HepG2 (cell line): ENCODE measurements at regions not wholly inside any gene's neighbourhood (a gene's known extent, or its start where the extent isn't known, plus 50 kb on each side); places are given as distances from the start of the nearest gene placed in this dataset.

Experiments
- ATAC-seq: fragments of 200-7000 bp; cut with Tn5 transposase; 3 replicates; pipeline ENCODE4 v1.9.1; 2020; ENCODE audit warnings: mild to moderate bottlenecking, moderate library complexity
- BruUV-seq: library from RNA; stranded (reverse); fragments of 400-500 nt; replicated peaks from 2 replicates; lab custom pipeline; 2021; lab: Mats Ljungman, UMichigan
- CTCF ChIA-PET: fragments of 300-600 bp; formaldehyde crosslinking; extraction: SDS; loops from one replicate; lab custom pipeline; 2021; ENCODE audit warnings: low total read pairs, inconsistent platforms, low intra/inter-chr PET ratio; lab: Yijun Ruan, JAX
- POLR2A ChIA-PET: fragments of 350-600 bp; sonication (Branson Sonifier 250); formaldehyde crosslinking; loops from one replicate; lab custom pipeline; 2020; ENCODE audit warnings: antibody characterized with exemption, inconsistent platforms; lab: Yijun Ruan, JAX
- DNase-seq: peaks from one replicate; pipeline ENCODE4 v3.0.0-alpha.2; 2015; ENCODE audit warnings: low spot score
- FAIRE-seq: peaks from 3 replicates; lab custom pipeline; 2011; peaks lifted over from hg19 to GRCh38; lab: Jason Lieb, UNC
- H2AFZ ChIP-seq: one replicate; pipeline ENCODE4 v1.6.1; 2011; ENCODE audit warnings: low read length, inconsistent platforms
- H3K27ac ChIP-seq: fragments of 300-600 bp; 3 replicates; pipeline ENCODE4 v1.8.0; 2011; ENCODE audit warnings: mixed run types, mild to moderate bottlenecking, mixed read lengths, low read length, inconsistent platforms; ENCODE audit not compliant: insufficient read depth; ENCODE audit errors: extremely low read length
- H3K27me3 ChIP-seq, 2 experiments: fragments of 200-600 bp in 1 of 2; 2 replicates in 1 of 2; 3 replicates in 1 of 2; pipeline versions ENCODE4 v1.6.0 to v1.8.0; 2011; ENCODE audit warnings: low read length in 2 of 2, mild to moderate bottlenecking in 2 of 2, moderate library complexity in 2 of 2, inconsistent platforms in 1 of 2; ENCODE audit not compliant: insufficient read depth in 2 of 2, control insufficient read depth in 1 of 2
- H3K36me3 ChIP-seq, 2 experiments: fragments of 200-600 bp in 1 of 2; replicated peaks in 1 of 2; 2 replicates in 1 of 2; 3 replicates in 1 of 2; pipeline versions ENCODE4 v1.5.1 to v1.8.0; 2011; ENCODE audit warnings: low read length in 2 of 2, inconsistent platforms in 1 of 2; ENCODE audit not compliant: insufficient read depth in 2 of 2, control insufficient read depth in 1 of 2
- H3K4me1 ChIP-seq: 2 replicates; pipeline ENCODE4 v1.5.1; 2012; ENCODE audit warnings: low read length, inconsistent platforms; ENCODE audit not compliant: insufficient read depth
- H3K4me2 ChIP-seq: 2 replicates; pipeline ENCODE4 v1.6.0; 2011; ENCODE audit warnings: low read depth, low read length, inconsistent platforms
- H3K4me3 ChIP-seq, 3 experiments: fragments of 200-600 bp in 1 of 3; sonication (generic), shearing (Covaris generic) in 1 of 3; replicated peaks in 1 of 3; 2 replicates each; pipeline ENCODE4 v1.5.1; 2011 to 2016; ENCODE audit warnings: low read length in 3 of 3, inconsistent platforms in 2 of 3, low read depth in 2 of 3, mild to moderate bottlenecking in 2 of 3, control low read depth in 1 of 3, mixed read lengths in 1 of 3; ENCODE audit not compliant: insufficient read depth in 1 of 3
- H3K79me2 ChIP-seq: one replicate; pipeline ENCODE4 v1.6.1; 2011; ENCODE audit warnings: low read length, inconsistent platforms; ENCODE audit not compliant: insufficient read depth
- H3K9ac ChIP-seq: 2 replicates; pipeline ENCODE4 v1.6.0; 2011; ENCODE audit warnings: mild to moderate bottlenecking, low read depth, low read length, inconsistent platforms; ENCODE audit not compliant: insufficient read depth
- H3K9me3 ChIP-seq: 2 replicates; pipeline ENCODE4 v1.5.1; 2012; ENCODE audit warnings: mild to moderate bottlenecking, low read length
- H4K20me1 ChIP-seq: 2 replicates; pipeline ENCODE4 v1.6.0; 2011; ENCODE audit warnings: inconsistent platforms, mild to moderate bottlenecking, low read length, moderate library complexity; ENCODE audit not compliant: insufficient read depth
- CEBPG ChIP-seq: IDR thresholded peaks from 2 replicates; pipeline ENCODE4 v1.6.1; 2016
- DR1 ChIP-seq: sonication (generic); formaldehyde crosslinking; IDR thresholded peaks from 2 replicates; pipeline ENCODE4 v1.8.0; 2021; ENCODE audit warnings: mild to moderate bottlenecking, missing genetic modification reagents, inconsistent platforms
- NR2F6 ChIP-seq, 2 experiments: IDR thresholded peaks; 2 replicates each; pipeline ENCODE4 v1.6.1; 2016; ENCODE audit warnings: antibody characterized with exemption in 1 of 2, mild to moderate bottlenecking in 1 of 2
- ZBTB21 ChIP-seq: sonication (generic); formaldehyde crosslinking; IDR thresholded peaks from 2 replicates; pipeline ENCODE4 v1.4.0; 2020; ENCODE audit warnings: missing genetic modification reagents
- ZNF337 ChIP-seq: sonication (generic); formaldehyde crosslinking; IDR thresholded peaks from 2 replicates; pipeline ENCODE4 v1.5.1; 2020; ENCODE audit warnings: missing genetic modification reagents, low read depth, mild to moderate bottlenecking, borderline replicate concordance
- ZNF468 ChIP-seq: sonication (generic); formaldehyde crosslinking; IDR thresholded peaks from 2 replicates; pipeline ENCODE4 v1.8.0; 2022; ENCODE audit warnings: mild to moderate bottlenecking, moderate library complexity, missing genetic modification reagents
- WGBS: methylation state at CpG from one replicate; pipeline ENCODE4 v1.1.6; 2017; ENCODE audit warnings: low lambda C conversion rate; 5-methylcytosine and 5-hydroxymethylcytosine counted together
- in situ Hi-C: cut with HindIII; loops from 2 replicates; pipeline ENCODE4 v1.10.0; 2017; ENCODE audit warnings: low pct_unique_long_range_greater_than_20kb; ENCODE audit not compliant: extremely low pct_ligation_motif_present
- intact Hi-C: fragments of 100-400 bp; cut with micrococcal nuclease; formaldehyde crosslinking; loops from one replicate; pipeline ENCODE4 v1.10.0; 2022; ENCODE audit not compliant: unreplicated experiment
- TF ChIP-seq, protein P1 (sequence below): fragments of 450-650 bp; IDR thresholded peaks from 2 replicates; pipeline ENCODE4 v1.6.1; 2017
- TF ChIP-seq, protein P2 (sequence below): sonication (generic); formaldehyde crosslinking; IDR thresholded peaks from 2 replicates; pipeline ENCODE4 v1.4.0; 2020; ENCODE audit warnings: missing genetic modification reagents
- TF ChIP-seq, protein P3 (sequence below): sonication (generic); formaldehyde crosslinking; IDR thresholded peaks from 2 replicates; pipeline ENCODE4 v1.4.0; 2020; ENCODE audit warnings: mild to moderate bottlenecking, missing genetic modification reagents, borderline replicate concordance
- TF ChIP-seq, protein P4 (sequence below): IDR thresholded peaks from 2 replicates; pipeline ENCODE4 v1.6.1; 2016; ENCODE audit warnings: low read depth, borderline replicate concordance

DNA sequence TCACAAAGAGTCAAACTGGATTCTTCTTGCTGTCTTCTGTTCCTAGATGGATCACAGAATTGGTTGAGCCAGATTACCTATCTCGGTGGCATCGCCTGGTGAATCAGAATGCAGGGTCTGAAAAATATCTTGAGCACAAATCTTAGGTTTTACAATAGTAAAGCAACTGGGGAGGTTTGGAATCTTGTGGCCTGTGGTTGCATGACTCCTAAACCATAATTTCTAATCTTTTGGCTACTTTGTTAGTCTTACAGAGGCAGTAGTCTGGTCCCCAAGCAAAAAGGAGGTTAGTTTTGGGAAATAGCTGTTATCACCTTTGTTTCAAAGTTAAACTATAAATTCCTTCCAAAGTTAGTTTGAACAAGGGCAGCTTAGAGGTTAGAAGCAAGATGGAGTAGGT is 1488.5 kb upstream of the FLRT2 start (continued):
- TF ChIP-seq, protein P1, sequence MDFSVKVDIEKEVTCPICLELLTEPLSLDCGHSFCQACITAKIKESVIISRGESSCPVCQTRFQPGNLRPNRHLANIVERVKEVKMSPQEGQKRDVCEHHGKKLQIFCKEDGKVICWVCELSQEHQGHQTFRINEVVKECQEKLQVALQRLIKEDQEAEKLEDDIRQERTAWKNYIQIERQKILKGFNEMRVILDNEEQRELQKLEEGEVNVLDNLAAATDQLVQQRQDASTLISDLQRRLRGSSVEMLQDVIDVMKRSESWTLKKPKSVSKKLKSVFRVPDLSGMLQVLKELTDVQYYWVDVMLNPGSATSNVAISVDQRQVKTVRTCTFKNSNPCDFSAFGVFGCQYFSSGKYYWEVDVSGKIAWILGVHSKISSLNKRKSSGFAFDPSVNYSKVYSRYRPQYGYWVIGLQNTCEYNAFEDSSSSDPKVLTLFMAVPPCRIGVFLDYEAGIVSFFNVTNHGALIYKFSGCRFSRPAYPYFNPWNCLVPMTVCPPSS: no peak
- TF ChIP-seq, protein P2, sequence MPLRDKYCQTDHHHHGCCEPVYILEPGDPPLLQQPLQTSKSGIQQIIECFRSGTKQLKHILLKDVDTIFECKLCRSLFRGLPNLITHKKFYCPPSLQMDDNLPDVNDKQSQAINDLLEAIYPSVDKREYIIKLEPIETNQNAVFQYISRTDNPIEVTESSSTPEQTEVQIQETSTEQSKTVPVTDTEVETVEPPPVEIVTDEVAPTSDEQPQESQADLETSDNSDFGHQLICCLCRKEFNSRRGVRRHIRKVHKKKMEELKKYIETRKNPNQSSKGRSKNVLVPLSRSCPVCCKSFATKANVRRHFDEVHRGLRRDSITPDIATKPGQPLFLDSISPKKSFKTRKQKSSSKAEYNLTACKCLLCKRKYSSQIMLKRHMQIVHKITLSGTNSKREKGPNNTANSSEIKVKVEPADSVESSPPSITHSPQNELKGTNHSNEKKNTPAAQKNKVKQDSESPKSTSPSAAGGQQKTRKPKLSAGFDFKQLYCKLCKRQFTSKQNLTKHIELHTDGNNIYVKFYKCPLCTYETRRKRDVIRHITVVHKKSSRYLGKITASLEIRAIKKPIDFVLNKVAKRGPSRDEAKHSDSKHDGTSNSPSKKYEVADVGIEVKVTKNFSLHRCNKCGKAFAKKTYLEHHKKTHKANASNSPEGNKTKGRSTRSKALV (CRISPR knock-in tag): no peak
- no peak for TF ChIP-seq ZBTB21

- ATAC-seq (no peak), DNase-seq (no peak)
- POLR2A ChIA-PET: no interaction called here
- Histone ChIP-seq H3K9ac (no peak overlapping the region), H3K4me1 (no peaks in the 10 kb centered on the region), H3K27ac (no peak overlapping the region), H2AFZ (no peak overlapping the region), H4K20me1 (no peaks in the 10 kb centered on the region), H3K4me3 (no peak overlapping the region), H3K79me2 (no peaks in the 10 kb centered on the region), H3K4me2 (no peak overlapping the region), H3K36me3 (no peaks in the 10 kb centered on the region)
- intact Hi-C loops: no loop called here
- WGBS: 0% methylated on average over 1 of the region's 1 CpG
- no peak for TF ChIP-seq CEBPG (CRISPR knock-in tag)
- no peak for TF ChIP-seq ZNF337 (CRISPR knock-in tag)
- TF ChIP-seq DR1 (CRISPR knock-in tag): no peak
- TF ChIP-seq, protein P3, sequence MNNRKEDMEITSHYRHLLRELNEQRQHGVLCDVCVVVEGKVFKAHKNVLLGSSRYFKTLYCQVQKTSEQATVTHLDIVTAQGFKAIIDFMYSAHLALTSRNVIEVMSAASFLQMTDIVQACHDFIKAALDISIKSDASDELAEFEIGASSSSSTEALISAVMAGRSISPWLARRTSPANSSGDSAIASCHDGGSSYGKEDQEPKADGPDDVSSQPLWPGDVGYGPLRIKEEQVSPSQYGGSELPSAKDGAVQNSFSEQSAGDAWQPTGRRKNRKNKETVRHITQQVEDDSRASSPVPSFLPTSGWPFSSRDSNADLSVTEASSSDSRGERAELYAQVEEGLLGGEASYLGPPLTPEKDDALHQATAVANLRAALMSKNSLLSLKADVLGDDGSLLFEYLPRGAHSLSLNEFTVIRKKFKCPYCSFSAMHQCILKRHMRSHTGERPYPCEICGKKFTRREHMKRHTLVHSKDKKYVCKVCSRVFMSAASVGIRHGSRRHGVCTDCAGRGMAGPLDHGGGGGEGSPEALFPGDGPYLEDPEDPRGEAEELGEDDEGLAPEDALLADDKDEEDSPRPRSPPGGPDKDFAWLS (CRISPR knock-in tag): no peak
- TF ChIP-seq ZNF468: no peak
- TF ChIP-seq, protein P4, sequence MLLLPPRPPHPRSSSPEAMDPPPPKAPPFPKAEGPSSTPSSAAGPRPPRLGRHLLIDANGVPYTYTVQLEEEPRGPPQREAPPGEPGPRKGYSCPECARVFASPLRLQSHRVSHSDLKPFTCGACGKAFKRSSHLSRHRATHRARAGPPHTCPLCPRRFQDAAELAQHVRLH (CRISPR knock-in tag): no peak
- TF ChIP-seq NR2F6 (IDR thresholded peaks at IDR 0.05): no peak
- TF ChIP-seq NR2F6 (CRISPR knock-in tag; IDR thresholded peaks at IDR 0.05): no peak
- TF ChIP-seq, all 625 proteins: peak for 0
- Histone ChIP-seq H3K9me3 (peaks cover 76% of the 10 kb centered on the region), H3K27me3 (no peaks in the 10 kb centered on the region)
- in situ Hi-C loops: no loop called here
- CTCF ChIA-PET: no interaction called here
- no TSS peak for BruUV-seq
- FAIRE-seq: no peak
These were observed 1487.0 kb upstream of the FLRT2 start for GRCh38 chr14:84042992-84043391.
